ENCODE measurements at regions not wholly inside any gene's neighbourhood (a gene's known extent, or its start where the extent isn't known, plus 50 kb on each side); places are given as distances from the start of the nearest gene placed in this dataset.
"Not testable (repeated sequence)": the region's sequence is repeated elsewhere in the genome, so short reads cannot be mapped to it uniquely, and the experiment has no call there.

- H3K27me3 ChIP-seq (replicated peaks): no peaks in the 10 kb centered on the region
- H3K36me3 ChIP-seq (replicated peaks): no peaks in the 10 kb centered on the region
- TF ChIP-seq CTCF (IDR thresholded peaks at IDR 0.05; ENCODE audit: low read depth, low read length, missing control alignments): no peak
- in situ Hi-C loops (cut with HindIII; ENCODE audit: low pct_ligation_motif_present, low sequenced_read_pairs): no loop called here
- no peak for DNase-seq
- H3K4me3 ChIP-seq (ENCODE audit: low read depth, low read length): no peak overlapping the region
- H3K27ac ChIP-seq: no peak overlapping the region
Measured at GRCh38 chr6:145093226-145093625, 642.1 kb downstream of the EPM2A start.

DNA sequence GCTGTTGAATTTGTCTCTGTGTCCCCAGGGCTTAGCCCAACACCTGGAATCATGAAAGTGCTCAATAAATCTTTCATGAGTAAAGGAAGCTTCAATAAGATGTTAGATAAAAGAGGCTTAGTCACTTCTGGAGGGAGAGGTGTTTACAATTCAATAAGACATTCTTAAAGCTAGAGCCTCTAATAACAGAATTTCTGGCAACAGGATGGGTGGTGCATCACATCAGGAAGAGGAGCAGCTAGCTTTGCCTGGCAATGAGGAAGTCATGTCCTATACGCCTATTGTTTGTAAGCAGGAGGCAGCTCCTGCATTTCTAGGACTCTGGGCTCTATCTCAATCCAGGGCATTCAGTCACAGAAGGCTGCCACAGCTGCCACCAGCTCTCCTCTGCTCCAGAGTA is 638.5 kb downstream of the EPM2A start:
- H3K27me3 ChIP-seq (replicated peaks): no peaks in the 10 kb centered on the region
- in situ Hi-C loops (cut with HindIII; ENCODE audit: low pct_ligation_motif_present, low sequenced_read_pairs): no loop called here
- no peaks in the 10 kb centered on the region for H3K36me3 ChIP-seq (replicated peaks)
- TF ChIP-seq CTCF (IDR thresholded peaks at IDR 0.05; ENCODE audit: low read depth, low read length, missing control alignments): no peak
- no peak overlapping the region for H3K27ac ChIP-seq
- no peak overlapping the region for H3K4me3 ChIP-seq (ENCODE audit: low read depth, low read length)
- DNase-seq: no peak

GRCh38 chr6:145098127-145098526 is 637.2 kb downstream of the EPM2A start:
- H3K27ac ChIP-seq; H3K4me3 ChIP-seq (ENCODE audit: low read depth, low read length); H3K36me3 ChIP-seq (replicated peaks); DNase-seq; H3K27me3 ChIP-seq (replicated peaks); in situ Hi-C loops (cut with HindIII; ENCODE audit: low pct_ligation_motif_present, low sequenced_read_pairs): not testable (repeated sequence)

DNA sequence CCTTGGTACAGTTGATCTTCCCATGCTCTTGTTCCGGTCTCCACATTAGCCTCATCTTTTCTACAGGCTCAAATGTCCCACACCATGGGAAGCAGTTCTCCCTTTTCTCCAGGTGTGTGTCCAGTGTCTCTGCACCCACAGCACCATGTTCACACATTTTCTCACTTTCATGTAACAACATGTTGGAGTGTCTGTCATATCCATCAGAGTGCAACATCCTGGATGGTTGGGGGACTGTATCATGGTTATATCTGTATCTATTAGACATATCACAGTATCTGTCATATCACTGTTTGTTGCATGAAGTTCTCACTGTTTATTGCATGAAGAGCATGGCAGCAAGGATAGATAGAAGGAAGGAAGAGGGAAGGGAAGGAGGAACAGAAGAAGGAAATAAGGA is 635.6 kb downstream of the EPM2A start:
- DNase-seq: no peak
- H3K36me3 ChIP-seq (replicated peaks): no peaks in the 10 kb centered on the region
- in situ Hi-C loops (cut with HindIII; ENCODE audit: low pct_ligation_motif_present, low sequenced_read_pairs): no loop called here
- H3K27ac ChIP-seq: no peak overlapping the region
- no peak for TF ChIP-seq CTCF (IDR thresholded peaks at IDR 0.05; ENCODE audit: low read depth, low read length, missing control alignments)
- H3K4me3 ChIP-seq (ENCODE audit: low read depth, low read length): no peak overlapping the region
- no peaks in the 10 kb centered on the region for H3K27me3 ChIP-seq (replicated peaks)

- no peak for DNase-seq
- no peaks in the 10 kb centered on the region for H3K36me3 ChIP-seq (replicated peaks)
- TF ChIP-seq CTCF (IDR thresholded peaks at IDR 0.05; ENCODE audit: low read depth, low read length, missing control alignments): no peak
- H3K4me3 ChIP-seq (ENCODE audit: low read depth, low read length): no peak overlapping the region
- H3K27ac ChIP-seq: no peak overlapping the region
- in situ Hi-C loops (cut with HindIII; ENCODE audit: low pct_ligation_motif_present, low sequenced_read_pairs): no loop called here
- no peaks in the 10 kb centered on the region for H3K27me3 ChIP-seq (replicated peaks)
Measured at GRCh38 chr6:145110109-145110508, 625.2 kb downstream of the EPM2A start.

DNA sequence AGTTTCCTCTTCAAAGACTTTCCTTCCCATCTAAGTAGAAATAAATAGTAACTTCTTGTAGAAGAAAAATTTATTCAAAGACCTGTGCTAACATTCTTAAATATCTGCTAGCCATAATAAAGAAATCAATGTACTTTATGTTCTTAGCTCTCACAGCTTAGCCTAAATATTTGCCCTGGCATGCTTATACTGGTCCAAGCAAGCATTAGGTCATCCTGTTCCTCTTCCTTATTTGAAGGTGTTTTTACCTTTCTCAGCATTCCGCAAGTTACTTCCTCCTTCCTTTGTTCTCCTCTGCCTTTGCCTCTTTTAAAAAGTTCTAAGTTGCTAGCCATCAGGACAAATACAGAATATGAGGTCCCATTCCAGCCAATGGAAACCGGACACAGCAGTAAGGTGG is 623.9 kb downstream of the EPM2A start:
- H3K27ac ChIP-seq; DNase-seq; H3K27me3 ChIP-seq (replicated peaks); H3K36me3 ChIP-seq (replicated peaks); in situ Hi-C loops (cut with HindIII; ENCODE audit: low pct_ligation_motif_present, low sequenced_read_pairs); H3K4me3 ChIP-seq (ENCODE audit: low read depth, low read length): not testable (repeated sequence)

DNA sequence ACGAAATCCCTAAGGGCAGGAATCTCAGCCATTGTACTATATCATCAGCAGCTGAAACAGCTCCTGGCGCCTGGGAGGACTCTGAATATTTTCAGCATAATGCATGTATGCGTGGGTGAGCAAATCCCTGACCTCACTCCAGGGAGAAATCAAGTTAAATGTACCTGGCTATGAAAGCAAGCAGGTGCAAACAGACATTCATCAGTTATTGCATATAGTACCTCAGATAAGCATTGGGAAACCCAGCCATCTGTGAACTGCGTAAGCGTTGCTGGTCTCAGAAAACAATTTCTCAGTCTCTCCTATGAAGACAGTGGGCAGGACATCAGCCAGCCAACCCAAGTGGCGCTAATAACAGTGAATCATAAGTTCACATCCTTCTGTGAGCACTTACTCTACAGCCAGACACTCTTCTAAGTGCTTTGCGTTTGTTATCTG is 622.6 kb downstream of the EPM2A start:
- Histone ChIP-seq H3K4me3 (ENCODE audit: low read depth, low read length) (no peak overlapping the region), H3K27me3 (replicated peaks) (no peaks in the 10 kb centered on the region), H3K36me3 (replicated peaks) (no peaks in the 10 kb centered on the region), H3K27ac (no peak overlapping the region)
- in situ Hi-C loops (cut with HindIII; ENCODE audit: low pct_ligation_motif_present, low sequenced_read_pairs): no loop called here
- peak; percentile 1 for DNase-seq
- TF ChIP-seq CTCF (IDR thresholded peaks at IDR 0.05; ENCODE audit: low read depth, low read length, missing control alignments): no peak

All from brain microvascular endothelial cell (primary cell).